Skin of body (tissue), 1 donor: ENCODE measurements at regions not wholly inside any gene's neighbourhood (a gene's known extent, or its start where the extent isn't known, plus 50 kb on each side); places are given as distances from the start of the nearest gene placed in this dataset.
"Not testable (repeated sequence)": the region's sequence is repeated elsewhere in the genome, so short reads cannot be mapped to it uniquely, and the experiment has no call there.

Experiments used
- DNase-seq: peaks from one replicate; lab custom pipeline; 2025; lab: John Stamatoyannopoulos, UW

DNA sequence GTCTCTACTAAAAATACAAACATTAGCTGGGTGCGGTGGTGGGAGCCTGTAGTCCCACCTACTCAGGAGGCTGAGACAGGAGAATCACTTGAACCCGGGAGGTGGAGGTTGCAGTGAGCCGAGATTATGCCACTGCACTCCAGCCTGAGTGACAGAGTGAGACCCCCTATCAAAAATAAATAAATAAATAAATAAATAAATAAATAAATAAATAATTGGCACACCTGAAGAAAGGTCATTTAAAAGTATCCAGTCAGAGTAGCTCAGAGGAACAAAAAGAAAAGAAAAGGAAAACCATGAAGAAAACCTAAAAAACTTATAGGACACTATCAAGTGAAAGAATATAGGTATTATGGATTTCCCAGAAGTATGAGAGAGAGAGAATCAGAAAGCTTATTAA lies 330.1 kb upstream of the AR start:
- DNase-seq: not testable (repeated sequence)

DNA sequence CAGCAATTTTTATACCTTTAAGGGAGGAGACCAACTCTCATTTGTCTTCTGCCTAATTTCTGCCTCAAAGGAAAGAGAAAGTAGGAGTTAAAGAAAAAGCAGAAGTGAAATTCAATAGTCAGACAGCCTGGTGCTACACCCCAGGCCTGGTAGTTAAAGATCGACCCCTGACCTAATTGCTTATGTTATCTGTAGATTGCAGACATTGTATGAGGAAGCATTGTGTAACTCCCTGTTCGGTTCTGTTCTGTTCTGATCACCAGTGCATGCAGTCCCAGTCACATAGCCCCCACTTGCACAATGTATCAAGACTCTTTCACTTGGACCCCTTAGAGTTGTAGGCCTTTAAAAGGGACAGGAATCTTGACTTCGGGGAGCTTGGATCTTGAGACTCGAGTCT lies 335.9 kb upstream of the AR start:
- no peak for DNase-seq

DNA sequence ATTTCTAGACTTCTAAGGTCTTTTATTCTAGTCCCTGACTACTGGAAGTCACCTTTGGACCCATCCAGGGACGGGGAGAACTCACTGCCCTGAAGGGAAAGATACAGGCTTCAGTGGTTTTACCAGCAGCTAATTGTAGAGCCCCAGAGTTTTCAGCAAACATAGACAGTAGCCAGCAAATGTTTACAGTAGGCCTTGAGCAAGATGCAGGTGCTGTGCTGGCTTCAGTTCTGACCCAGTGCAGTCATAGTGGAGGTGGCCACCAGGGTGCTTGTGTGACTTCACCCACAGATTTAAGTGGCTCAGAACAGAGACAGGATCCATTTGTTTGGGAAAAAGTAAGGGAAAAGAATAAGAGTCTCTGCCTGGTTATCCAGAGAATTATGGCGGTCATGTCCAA lies 384.4 kb upstream of the AR start:
- no peak for DNase-seq

DNA sequence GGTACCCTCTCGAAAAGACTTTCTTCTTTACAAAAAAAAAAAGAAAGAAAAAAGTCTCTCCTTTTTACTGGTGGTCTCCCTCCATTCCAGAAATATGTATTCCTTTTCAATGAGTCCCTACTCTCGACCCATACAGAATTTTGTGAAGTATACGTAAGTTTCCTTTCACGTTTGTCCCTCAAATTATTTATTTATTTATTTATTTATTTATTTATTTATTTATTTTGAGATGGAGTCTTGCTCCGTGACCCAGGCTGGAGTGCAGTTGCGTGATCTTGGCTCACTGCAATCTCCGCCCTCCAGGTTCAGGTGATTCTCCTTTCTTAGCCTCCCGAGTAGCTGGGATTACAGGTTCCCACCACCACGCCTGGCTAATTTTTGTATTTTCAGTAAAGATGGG lies 429.2 kb upstream of the AR start:
- no peak for DNase-seq

DNA sequence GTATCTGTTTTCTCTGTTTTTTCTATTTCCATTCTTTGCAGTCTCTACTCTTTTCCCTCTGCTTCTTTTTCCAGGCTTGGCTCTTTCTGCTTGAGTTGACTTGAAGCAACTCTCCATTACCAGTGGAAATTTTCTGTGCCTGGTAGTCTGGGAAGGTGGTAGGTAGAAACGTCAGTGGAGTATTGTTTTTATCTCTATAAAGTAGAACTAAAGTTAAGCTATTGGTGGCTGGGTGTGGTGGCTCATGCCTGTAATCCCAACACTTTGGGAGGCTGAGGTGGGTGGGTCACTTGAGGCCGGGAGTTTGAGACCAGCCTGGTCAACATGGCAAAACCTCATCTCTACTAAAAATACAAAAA lies 438.1 kb upstream of the AR start:
- no peak for DNase-seq

DNA sequence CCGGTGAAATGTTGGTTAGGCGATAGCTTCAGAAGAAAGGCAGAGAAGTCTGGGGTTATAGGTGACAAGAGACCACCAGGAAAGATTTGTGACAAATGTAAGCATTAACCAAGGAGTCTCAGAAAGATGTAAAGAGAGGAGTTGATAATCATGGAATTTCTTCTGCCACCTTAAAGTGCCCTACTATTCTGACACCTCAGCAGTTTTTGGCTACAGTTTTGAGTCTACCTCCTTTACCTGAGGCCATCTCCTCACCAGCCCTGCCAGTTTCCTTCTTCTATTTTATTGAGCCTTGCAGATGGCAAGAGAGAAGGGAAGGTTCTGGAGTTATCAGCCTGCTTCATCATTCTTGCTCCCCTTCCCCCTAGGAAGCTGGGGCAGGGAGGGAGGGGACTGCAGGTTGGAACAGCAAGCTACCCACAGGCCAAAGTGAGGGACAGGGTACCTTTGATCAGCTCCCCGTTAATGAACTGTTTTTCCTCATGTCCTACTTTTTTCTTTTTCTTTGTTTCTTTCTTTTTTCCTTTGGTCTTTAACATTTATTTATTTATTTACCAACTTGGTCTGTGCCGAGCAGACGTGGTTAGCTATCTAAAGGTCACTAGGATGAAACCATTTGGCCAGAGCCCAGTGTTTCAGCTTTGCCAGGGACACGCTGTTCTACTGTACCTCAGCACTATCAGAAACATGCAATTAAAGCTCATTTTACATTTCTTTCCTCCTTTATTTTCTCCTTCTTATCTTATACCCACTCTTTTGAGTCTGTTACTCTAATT lies 438.7 kb upstream of the AR start:
- DNase-seq: no peak

DNA sequence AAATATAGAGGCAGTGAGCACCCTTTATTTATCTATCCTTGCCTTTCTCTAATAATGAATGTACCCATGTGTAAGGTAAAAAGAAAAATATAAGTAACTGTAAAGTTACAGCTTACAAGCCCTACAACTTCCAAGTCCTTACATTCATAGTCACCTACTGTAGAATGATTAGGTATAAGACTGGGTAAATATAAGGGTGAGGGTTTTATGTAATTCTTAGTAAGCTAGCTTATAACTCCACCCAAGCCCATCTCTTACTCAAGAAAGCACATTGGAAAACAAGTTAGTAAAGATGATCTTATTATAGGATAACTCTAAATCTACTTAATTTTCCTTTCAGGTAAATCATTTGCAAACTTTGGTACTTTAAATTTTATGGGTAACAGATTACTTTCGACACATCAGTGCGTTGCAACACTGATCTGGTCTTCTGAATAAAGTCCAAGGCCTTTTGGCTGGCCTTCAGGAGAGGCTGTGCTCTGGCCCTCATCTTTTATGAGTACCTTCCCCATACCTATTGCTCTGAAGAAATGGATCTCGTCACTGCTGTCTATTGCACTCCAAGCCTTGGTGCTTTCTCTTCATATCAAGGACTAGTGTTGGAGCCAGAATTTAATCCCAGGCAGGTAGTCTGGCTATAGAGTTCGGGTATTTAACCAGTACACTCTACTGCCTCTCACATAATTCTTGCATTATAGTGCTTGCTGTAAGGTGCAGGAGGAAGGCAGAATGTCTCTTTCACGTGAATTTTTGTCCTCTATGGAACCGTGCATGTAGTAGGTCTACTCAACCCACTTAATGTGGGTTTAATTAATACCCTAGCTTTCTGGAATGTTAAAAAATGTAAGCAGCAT lies 443.6 kb upstream of the AR start:
- DNase-seq: no peak

DNA sequence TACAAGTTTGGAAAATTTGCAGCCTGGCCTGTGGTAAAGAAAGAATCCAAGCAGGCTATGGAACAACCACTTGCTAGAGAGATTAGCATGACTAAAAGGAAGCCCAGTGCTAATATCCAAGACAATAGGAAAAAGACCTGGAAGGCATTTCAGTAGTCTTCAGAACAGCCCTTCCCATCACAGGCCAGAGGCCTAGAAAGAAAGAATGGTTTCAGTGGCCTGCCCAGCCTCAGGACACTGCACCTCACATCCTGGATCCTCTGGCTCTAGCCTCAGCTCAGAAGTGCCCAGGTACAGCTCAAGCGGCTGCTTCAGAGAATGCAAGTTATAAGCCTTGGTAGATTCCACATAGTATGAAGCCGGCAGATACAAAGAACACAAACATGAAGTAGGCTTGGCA lies 449.8 kb upstream of the AR start:
- no peak for DNase-seq

DNA sequence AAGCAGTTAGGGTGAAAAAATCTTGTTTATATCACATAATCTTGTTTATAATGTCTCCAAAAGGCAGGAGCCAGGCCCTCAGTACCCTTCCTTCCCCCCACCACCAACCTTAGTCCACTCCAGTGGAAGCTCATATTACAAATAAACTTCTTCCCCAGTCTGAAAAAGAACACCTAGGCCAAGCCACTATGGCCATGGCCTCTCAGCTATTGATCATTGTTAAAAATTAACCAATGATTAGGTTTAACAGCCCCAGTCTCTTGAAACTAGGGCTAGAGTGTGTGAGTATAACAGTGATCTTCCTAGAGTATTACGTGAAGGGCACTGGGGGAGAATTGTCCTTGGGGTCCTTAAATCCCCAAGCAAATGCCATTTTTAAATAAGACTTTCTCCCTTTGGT lies 411.9 kb upstream of the EDA2R start:
- no peak for DNase-seq

DNA sequence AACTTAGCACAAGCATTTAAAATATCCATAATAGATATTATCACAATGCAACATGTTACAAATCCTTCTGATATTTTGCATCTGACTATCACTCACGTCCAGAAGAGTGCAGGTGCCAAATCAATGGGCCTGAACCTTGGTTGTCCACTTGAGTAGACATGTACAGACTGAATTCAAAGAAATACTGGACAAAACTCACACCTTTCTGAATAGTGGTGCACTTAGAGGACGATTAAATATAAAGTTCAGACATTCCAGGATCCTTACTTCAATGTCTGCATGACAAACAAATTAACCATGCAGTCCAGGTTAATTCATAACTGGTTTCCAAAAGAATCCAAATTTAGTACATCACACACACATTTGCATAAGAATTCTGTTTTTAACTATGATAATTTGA lies 406.0 kb upstream of the EDA2R start:
- DNase-seq: no peak

DNA sequence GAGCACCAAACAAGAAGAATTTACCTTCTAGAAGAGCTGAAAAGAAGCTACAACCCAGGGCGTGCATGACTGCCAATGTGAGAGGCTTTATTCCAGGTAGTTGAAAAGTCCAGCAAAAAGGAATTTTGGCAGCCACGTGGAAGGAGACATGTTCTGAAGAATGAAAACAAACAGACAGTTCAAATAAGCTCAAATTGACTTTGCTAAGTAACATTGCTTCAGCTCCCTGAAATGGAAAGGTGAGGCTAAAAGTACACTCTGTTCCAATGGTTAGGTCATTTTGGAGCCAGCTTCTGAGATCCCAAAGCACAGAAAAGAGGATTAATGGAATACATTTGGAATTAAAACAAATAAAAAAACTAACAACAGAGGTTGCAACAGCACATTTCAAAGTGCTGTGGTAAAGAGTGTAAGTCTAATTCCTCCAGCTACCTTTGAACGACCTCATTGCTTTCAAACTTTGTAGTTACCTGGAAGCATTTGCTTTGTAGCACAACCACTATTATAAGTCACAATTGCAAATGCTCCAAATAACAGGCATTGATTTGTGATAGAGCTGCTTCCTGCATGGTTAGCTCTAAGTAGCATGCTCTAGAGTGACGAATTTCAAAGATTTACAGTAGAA lies 405.3 kb upstream of the EDA2R start:
- DNase-seq: no peak

DNA sequence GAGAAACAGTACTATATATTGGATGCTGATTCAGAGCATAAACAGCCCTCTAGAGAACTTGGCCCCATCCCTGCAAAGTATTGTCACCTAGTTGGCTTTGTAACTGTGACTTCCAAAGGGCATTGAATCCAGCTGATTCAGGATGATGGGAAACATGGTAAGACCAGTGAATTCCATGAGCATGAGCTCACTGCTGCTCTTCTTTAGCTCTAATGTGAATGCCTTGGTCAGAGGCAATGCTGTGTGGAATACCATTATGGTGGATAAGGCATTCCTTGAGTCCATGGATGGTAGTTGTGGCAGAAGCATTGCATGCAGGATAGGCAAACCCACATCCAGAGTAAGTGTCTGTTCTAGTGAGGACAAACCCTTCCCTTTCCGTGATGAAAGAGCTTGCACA lies 365.6 kb upstream of the EDA2R start:
- DNase-seq: no peak

DNA sequence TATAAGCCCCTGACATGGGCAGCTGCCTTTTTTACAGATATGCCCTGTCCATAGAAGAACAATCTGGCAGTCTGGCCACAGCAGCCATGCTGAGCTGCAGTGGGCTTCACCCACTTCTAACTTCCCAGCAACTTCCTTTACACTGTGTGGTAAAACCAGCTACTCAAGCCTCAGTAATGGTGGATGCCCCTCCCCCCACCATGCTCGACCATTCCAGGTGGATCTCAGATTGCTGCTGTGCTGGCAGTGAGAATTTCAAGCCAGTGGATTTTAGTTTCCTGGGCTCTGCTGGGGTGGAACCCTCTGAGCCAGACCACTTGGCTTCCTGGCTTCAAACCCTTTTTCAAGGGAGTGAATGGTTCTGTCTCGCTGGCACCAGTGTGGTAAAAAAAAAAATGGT lies 355.9 kb upstream of the EDA2R start:
- DNase-seq: no peak

DNA sequence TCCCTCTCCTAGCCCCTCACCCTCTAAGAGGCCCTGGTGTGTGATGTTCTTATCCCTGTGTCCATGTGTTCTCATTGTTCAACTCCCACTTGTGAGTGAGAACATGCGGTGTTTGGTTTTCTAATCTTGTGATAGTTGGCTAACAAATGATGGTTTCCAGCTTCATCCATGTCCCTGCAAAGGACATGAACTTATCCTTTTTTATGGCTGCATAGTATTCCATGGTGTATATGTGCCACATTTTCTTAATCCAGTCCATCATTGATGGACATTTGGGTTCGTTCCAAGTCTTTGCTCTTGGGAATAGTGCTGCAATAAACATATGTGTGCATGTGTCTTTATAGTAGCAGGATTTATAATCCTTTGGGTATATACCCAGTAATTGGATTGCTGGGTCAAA lies 353.2 kb upstream of the EDA2R start:
- DNase-seq: not testable (repeated sequence)

DNA sequence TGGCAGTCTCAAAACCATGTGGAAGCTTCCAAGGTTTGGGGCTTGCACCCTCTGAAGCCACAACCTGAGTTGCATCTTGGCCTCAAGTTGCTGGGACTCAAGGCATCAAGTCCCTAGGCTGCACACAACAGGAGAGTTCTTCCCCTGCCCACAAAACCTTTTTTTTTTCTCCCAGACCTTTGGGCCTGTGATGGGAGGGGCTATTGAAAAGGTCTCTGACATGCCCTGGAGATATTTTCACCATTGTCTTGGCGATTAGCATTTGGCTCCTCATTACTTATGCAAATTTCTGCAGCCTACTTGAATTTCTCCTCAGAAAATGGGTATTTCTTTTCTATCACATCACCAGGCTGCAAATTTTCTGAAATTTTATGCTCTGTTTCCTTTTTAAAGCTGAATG lies 349.5 kb upstream of the EDA2R start:
- DNase-seq: no peak

DNA sequence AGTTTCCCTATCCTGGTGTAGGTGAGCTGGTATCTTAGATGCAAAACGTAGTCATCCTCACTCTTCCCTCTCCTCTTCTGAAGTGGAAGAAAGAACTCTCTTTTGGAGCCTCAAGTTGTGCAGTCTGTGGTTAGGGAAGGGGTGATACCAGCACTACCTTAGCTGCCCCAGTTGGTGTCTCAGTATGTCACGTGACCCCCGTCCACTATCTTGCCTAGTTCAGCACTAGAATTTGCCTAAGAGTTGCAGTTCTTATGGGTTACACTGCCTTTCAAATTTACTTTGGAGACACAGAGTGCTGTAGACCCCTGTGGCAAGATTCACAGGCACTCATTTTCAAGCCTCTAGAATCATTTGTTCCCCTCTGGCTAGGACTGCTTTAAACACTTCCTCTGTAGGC lies 322.8 kb upstream of the EDA2R start:
- no peak for DNase-seq

DNA sequence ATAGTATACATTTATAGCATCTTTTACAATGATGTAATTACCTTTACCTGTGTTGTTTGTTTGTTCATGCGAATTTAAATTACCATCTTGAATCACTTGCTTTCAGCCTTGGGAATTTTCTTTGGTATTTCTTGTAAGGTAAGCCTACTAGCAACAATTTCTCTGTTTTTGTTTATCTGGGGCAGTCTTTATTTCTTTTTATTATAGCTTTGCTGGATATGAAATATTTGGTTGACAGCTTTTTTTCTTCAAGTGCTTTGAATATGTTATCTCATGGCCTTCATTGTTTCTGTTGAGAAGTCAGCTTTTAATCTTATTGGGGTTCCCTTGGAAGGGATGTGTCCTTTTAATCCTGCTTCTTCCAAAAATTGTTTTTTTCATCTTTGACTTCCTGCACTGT lies 292.8 kb upstream of the EDA2R start:
- no peak for DNase-seq

DNA sequence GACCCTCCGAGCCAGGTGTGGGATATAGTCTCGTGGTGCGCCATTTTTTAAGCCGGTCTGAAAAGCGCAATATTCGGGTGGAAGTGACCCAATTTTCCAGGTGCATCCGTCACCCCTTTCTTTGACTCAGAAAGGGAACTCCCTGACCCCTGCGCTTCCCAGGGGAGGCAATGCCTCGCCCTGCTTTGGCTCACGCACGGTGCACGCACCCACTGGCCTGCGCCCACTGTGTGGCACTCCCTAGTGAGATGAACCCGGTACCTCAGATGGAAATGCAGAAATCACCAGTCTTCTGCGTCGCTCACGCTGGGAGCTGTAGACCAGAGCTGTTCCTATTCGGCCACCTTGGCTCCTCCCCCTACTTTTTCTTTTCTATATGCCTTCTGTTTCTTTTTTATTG lies 291.6 kb upstream of the EDA2R start:
- not testable (repeated sequence) for DNase-seq

DNA sequence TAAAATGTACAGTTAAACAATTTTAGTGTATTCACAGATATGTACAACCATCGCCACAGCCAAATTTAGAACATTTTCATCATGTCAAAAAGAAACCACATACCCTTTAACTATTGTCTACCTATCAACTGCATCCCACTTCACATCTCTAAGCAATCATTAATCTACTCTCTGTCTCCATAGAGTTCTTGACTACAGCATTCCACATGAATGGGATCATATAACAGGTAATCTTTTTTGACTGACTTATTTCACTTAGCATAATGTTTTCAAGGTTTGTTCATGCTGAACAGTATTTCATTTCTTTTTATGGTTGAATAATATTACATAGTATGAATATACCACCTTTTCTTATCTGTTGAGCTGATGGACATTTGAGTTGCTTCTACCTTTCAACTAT lies 281.4 kb upstream of the EDA2R start:
- no peak for DNase-seq

DNA sequence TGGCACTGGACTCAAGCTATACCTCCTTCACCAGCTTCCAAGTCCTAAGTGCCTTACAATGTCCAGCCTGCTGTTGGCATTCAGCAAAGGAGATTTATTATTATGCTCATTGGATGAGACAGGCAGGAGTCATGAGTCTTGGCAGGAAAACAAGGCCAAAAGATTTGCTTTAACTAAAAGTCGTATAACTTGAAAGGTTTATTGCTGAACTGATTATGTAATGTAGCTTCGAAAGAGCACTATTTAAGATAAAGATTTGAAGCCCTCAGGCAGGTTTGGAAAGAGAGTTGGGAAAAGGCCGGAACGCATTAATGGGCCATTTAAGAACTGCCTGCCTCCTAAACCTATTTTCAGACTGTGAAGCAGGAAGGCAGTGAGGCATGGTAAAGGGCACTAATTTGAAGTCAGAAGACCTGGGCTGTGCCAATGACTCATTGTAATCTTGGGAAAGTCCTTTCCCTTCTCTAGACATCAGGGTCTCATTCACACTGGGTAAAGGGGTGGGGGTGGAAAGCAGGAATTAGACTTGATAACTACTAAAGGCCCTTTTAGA lies 280.5 kb upstream of the EDA2R start:
- DNase-seq: no peak

DNA sequence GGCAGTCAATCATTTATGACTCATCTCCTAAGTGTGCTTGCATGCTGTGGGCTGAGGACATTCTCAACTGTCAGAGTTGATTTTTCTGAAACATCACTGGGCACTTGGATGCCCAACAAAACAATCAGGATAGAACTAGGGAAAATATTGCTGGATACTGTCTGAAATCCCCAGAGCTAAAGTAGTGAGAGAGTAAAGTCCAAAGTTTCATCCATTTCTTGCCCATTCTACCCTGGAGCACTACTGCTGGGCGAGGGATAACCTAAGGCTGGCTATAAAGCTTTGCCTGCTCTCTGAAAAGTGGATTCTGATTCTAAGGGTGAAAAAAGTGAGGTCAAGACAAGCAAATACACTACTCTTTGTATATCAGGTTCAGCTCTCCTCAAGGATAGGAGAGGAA lies 279.6 kb upstream of the EDA2R start:
- DNase-seq: no peak

DNA sequence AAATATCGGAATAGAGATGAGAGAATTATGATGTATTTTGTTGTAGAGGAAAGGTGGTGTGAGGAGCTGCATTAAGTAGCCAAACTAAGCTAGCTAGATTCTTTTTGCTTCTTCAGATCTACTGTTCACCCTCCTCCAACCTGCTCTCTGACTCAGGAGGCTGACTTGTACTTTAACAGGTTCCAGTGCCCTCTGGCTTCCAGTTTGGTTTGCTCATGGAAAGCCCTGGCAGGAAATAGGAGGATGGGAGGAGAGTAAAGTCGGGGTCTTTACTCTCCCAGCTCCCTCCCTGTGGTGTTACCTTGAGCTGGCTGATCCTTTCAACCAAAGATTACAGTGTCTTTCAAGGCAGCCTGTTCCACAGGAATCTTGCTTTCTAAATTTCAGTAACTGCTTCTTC lies 277.0 kb upstream of the EDA2R start:
- no peak for DNase-seq
